ENCODE measurements at regions not wholly inside any gene's neighbourhood (a gene's known extent, or its start where the extent isn't known, plus 50 kb on each side); places are given as distances from the start of the nearest gene placed in this dataset.

DNA sequence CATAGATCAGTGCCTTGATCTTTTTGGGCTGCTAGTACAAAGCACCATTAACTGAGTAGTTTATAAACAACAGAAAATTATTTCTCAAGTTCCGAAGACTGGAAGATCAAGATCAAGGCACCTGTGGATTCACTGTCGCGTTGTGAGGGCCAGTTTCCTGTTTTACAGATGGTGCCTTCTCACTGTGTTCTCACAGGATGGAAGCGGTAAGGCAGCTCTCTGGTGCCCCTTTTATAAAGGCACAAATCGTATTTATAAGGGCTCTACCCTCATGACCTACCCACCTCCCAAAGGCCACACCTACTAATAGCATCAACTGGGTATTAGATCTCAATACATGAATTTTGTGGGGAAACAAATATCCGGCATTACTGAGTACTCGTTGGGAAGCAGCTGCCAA is 729.5 kb upstream of the SLC39A10 start:
- Mint-ChIP-seq H3K27me3 (ENCODE audit: insufficient read depth, unreplicated experiment) (no peaks in the 10 kb centered on the region), H3K36me3 (ENCODE audit: insufficient read depth, unreplicated experiment) (no peaks in the 10 kb centered on the region), H3K4me1 (ENCODE audit: insufficient read depth, unreplicated experiment) (no peaks in the 10 kb centered on the region), H3K27ac (ENCODE audit: low read depth, unreplicated experiment) (no peak overlapping the region), H3K4me3 (ENCODE audit: unreplicated experiment) (no peak overlapping the region), H3K9me3 (ENCODE audit: unreplicated experiment) (no peaks in the 10 kb centered on the region)
- intact Hi-C loops (cut with micrococcal nuclease), result no loop called here
- POLR2A ChIA-PET, result no interaction called here
- DNase-seq (ENCODE audit: unreplicated experiment), result no peak
- BruUV-seq (replicated peaks), result no TSS peak
- CTCF ChIA-PET, result no interaction called here
- TF ChIP-seq, protein P1, sequence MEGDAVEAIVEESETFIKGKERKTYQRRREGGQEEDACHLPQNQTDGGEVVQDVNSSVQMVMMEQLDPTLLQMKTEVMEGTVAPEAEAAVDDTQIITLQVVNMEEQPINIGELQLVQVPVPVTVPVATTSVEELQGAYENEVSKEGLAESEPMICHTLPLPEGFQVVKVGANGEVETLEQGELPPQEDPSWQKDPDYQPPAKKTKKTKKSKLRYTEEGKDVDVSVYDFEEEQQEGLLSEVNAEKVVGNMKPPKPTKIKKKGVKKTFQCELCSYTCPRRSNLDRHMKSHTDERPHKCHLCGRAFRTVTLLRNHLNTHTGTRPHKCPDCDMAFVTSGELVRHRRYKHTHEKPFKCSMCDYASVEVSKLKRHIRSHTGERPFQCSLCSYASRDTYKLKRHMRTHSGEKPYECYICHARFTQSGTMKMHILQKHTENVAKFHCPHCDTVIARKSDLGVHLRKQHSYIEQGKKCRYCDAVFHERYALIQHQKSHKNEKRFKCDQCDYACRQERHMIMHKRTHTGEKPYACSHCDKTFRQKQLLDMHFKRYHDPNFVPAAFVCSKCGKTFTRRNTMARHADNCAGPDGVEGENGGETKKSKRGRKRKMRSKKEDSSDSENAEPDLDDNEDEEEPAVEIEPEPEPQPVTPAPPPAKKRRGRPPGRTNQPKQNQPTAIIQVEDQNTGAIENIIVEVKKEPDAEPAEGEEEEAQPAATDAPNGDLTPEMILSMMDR (IDR thresholded peaks at IDR 0.05; ENCODE audit: unreplicated experiment), result no peak

DNA sequence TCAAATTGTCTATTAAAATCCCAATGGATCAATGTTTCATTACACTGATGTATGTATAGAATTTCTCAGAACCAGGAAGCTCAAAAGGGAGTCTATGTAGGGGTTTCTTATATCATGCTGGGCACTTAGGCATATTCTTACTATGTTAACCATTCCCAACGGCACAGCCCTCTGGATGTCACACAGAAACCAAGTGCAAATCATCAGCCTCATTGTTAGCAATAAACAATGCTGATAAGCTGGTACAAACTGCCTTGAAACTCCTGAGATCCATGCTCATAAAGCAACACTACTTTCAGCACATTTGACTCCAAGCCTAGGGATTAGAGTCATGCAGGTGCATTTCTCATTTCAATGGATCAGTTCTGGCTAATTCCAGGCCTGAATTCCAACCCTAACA is 730.2 kb upstream of the SLC39A10 start:
- no TSS peak for BruUV-seq (replicated peaks)
- Mint-ChIP-seq H3K27me3 (ENCODE audit: insufficient read depth, unreplicated experiment) (no peaks in the 10 kb centered on the region), H3K36me3 (ENCODE audit: insufficient read depth, unreplicated experiment) (no peaks in the 10 kb centered on the region), H3K27ac (ENCODE audit: low read depth, unreplicated experiment) (no peak overlapping the region), H3K4me3 (ENCODE audit: unreplicated experiment) (no peak overlapping the region), H3K4me1 (ENCODE audit: insufficient read depth, unreplicated experiment) (no peaks in the 10 kb centered on the region), H3K9me3 (ENCODE audit: unreplicated experiment) (no peaks in the 10 kb centered on the region)
- intact Hi-C loops (cut with micrococcal nuclease), result no loop called here
- DNase-seq (ENCODE audit: unreplicated experiment), result no peak
- TF ChIP-seq, protein P1 (IDR thresholded peaks at IDR 0.05; ENCODE audit: unreplicated experiment), result no peak
- ChIA-PET POLR2A (no interaction called here), CTCF (no interaction called here)

DNA sequence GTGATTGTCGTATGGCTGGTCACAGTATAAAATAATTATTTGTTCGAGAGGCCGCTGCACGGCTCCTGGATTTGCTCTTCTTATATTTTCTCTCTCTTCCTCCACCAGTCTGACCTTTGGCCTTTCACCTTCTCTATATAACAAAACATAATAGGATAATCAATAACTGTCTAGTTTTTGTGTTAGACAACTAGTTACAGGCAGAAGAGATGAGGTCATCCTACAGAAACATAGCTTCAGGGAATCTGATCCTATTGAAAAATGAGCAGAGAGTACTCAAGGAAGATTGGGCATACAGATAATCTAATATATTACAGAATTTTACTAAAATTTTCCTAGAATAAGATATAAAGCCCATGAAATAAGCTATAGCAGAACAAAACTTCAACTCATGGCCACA is 731.3 kb upstream of the SLC39A10 start:
- H3K9me3 Mint-ChIP-seq (ENCODE audit: unreplicated experiment), result no peaks in the 10 kb centered on the region
- BruUV-seq (replicated peaks), result no TSS peak

DNA sequence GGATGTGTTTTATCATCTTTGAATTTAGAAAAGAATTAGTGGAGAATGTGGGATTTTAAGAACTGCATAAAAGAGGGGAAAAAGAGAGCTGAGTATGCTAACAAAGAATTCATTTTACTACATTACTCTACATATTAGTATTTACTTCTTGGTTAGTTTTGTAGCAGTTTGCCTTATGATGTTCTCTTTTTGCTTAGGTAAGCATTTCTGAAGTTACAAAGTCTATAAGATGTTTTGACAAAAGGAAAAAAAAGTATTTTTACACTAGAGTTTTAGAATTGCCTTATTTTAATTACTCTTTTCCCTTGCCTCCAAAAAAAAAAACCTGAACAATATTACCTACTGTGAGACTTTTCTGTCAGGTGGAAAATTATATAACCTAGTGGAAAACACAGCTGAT is 739.5 kb upstream of the SLC39A10 start:
- H3K27me3 Mint-ChIP-seq (ENCODE audit: insufficient read depth, unreplicated experiment), result no peaks in the 10 kb centered on the region
- ChIA-PET CTCF (no interaction called here), POLR2A (no interaction called here)
- intact Hi-C loops (cut with micrococcal nuclease), result no loop called here
- no peak for DNase-seq (ENCODE audit: unreplicated experiment)
- H3K9me3 Mint-ChIP-seq (ENCODE audit: unreplicated experiment), result peaks cover 5% of the 10 kb centered on the region
- no peak overlapping the region for H3K4me3 Mint-ChIP-seq (ENCODE audit: unreplicated experiment)
- peaks cover 5% of the 10 kb centered on the region for H3K36me3 Mint-ChIP-seq (ENCODE audit: insufficient read depth, unreplicated experiment)
- TF ChIP-seq, protein P1 (IDR thresholded peaks at IDR 0.05; ENCODE audit: unreplicated experiment), result no peak
- no TSS peak for BruUV-seq (replicated peaks)
- H3K4me1 Mint-ChIP-seq (ENCODE audit: insufficient read depth, unreplicated experiment), result no peaks in the 10 kb centered on the region
- H3K27ac Mint-ChIP-seq (ENCODE audit: low read depth, unreplicated experiment), result no peak overlapping the region

More for the DNA sequence above, 731.3 kb upstream of the SLC39A10 start:
- POLR2A ChIA-PET, result no interaction called here
- intact Hi-C loops (cut with micrococcal nuclease), result no loop called here
- TF ChIP-seq, protein P1 (IDR thresholded peaks at IDR 0.05; ENCODE audit: unreplicated experiment), result no peak
- DNase-seq (ENCODE audit: unreplicated experiment), result no peak
- Mint-ChIP-seq H3K27ac (ENCODE audit: low read depth, unreplicated experiment) (no peak overlapping the region), H3K4me1 (ENCODE audit: insufficient read depth, unreplicated experiment) (no peaks in the 10 kb centered on the region), H3K27me3 (ENCODE audit: insufficient read depth, unreplicated experiment) (no peaks in the 10 kb centered on the region), H3K4me3 (ENCODE audit: unreplicated experiment) (no peak overlapping the region), H3K36me3 (ENCODE audit: insufficient read depth, unreplicated experiment) (no peaks in the 10 kb centered on the region)
- CTCF ChIA-PET, result no interaction called here
